Stimulated activated naive CD4-positive, alpha-beta T cell (primary cell): ENCODE measurements at regions not wholly inside any gene's neighbourhood (a gene's known extent, or its start where the extent isn't known, plus 50 kb on each side); places are given as distances from the start of the nearest gene placed in this dataset.

Experiments used
- DNase-seq, 6 experiments: peaks; one replicate each; lab custom pipeline; 2025; lab: John Stamatoyannopoulos, UW

GRCh38 chr22:48940266-48941032, 887.2 kb downstream of the BRD1 start:
- no peak for DNase-seq

GRCh38 chr22:48939441-48940265, 888.0 kb downstream of the BRD1 start:
- DNase-seq = no peak

- no peak for DNase-seq
These were observed 888.9 kb downstream of the BRD1 start for GRCh38 chr22:48938741-48939140.

GRCh38 chr22:48937032-48937639, 890.5 kb downstream of the BRD1 start:
- DNase-seq = no peak

GRCh38 chr22:48936391-48936790, 891.3 kb downstream of the BRD1 start:
- DNase-seq = no peak

- DNase-seq = no peak
These were observed 893.2 kb downstream of the BRD1 start for GRCh38 chr22:48934446-48934845.

- no peak for DNase-seq
These were observed 896.2 kb downstream of the BRD1 start for GRCh38 chr22:48931452-48931851.

- no peak for DNase-seq
These were observed 898.3 kb downstream of the BRD1 start for GRCh38 chr22:48929276-48929790.

- no peak for DNase-seq
These were observed 900.1 kb downstream of the BRD1 start for GRCh38 chr22:48927591-48927990.

GRCh38 chr22:48926643-48927042, 901.0 kb downstream of the BRD1 start:
- DNase-seq = no peak

- DNase-seq = no peak
These were observed 901.5 kb downstream of the BRD1 start for GRCh38 chr22:48926136-48926535.

GRCh38 chr22:48925450-48925849, 902.2 kb downstream of the BRD1 start:
- DNase-seq = no peak

GRCh38 chr22:48923996-48924395, 903.7 kb downstream of the BRD1 start:
- DNase-seq = no peak

- DNase-seq = no peak
These were observed 904.4 kb downstream of the BRD1 start for GRCh38 chr22:48923165-48923865.

- no peak for DNase-seq
These were observed 906.2 kb downstream of the BRD1 start for GRCh38 chr22:48921411-48921903.

GRCh38 chr22:48920776-48921241, 906.9 kb downstream of the BRD1 start:
- no peak for DNase-seq

- no peak for DNase-seq
These were observed 907.7 kb downstream of the BRD1 start for GRCh38 chr22:48919851-48920589.

GRCh38 chr22:48919187-48919590, 908.5 kb downstream of the BRD1 start:
- no peak for DNase-seq

GRCh38 chr22:48918585-48919186, 909.0 kb downstream of the BRD1 start:
- no peak for DNase-seq

- peak in 4 of 6 experiments; percentile 5 to 29 (median 16) for DNase-seq
These were observed 915.2 kb downstream of the BRD1 start for GRCh38 chr22:48912356-48913066.
